ENCODE measurements at regions not wholly inside any gene's neighbourhood (a gene's known extent, or its start where the extent isn't known, plus 50 kb on each side); places are given as distances from the start of the nearest gene placed in this dataset.

- no peak for DNase-seq
Measured at GRCh38 chr17:69722518-69722917, 308.0 kb downstream of the MAP2K6 start.

GRCh38 chr17:69723316-69723715 is 308.8 kb downstream of the MAP2K6 start:
- no peak for DNase-seq

GRCh38 chr17:69723741-69724140 is 309.2 kb downstream of the MAP2K6 start:
- no peak for DNase-seq

GRCh38 chr17:69724238-69724637 is 309.7 kb downstream of the MAP2K6 start:
- DNase-seq, result no peak

GRCh38 chr17:69725146-69725545 is 310.6 kb downstream of the MAP2K6 start:
- no peak for DNase-seq

- DNase-seq, result no peak
Measured at GRCh38 chr17:69728816-69729215, 314.3 kb downstream of the MAP2K6 start.

- no peak for DNase-seq
Measured at GRCh38 chr17:69729944-69730343, 315.4 kb downstream of the MAP2K6 start.

GRCh38 chr17:69732272-69732918 is 317.9 kb downstream of the MAP2K6 start:
- DNase-seq, result no peak

- DNase-seq, result no peak
Measured at GRCh38 chr17:69733171-69734012, 318.9 kb downstream of the MAP2K6 start.

GRCh38 chr17:69734656-69735055 is 320.2 kb downstream of the MAP2K6 start:
- no peak for DNase-seq

- DNase-seq, result no peak
Measured at GRCh38 chr17:69735285-69735684, 320.8 kb downstream of the MAP2K6 start.

GRCh38 chr17:69743091-69743490 is 328.6 kb downstream of the MAP2K6 start:
- DNase-seq, result no peak

GRCh38 chr17:69744512-69745070 is 330.1 kb downstream of the MAP2K6 start:
- no peak for DNase-seq

- no peak for DNase-seq
Measured at GRCh38 chr17:69749911-69750310, 325.1 kb upstream of the KCNJ16 start.

GRCh38 chr17:69757688-69758430 is 317.2 kb upstream of the KCNJ16 start:
- no peak for DNase-seq

- no peak for DNase-seq
Measured at GRCh38 chr17:69760562-69760961, 314.5 kb upstream of the KCNJ16 start.

GRCh38 chr17:69761011-69761410 is 314.0 kb upstream of the KCNJ16 start:
- DNase-seq, result no peak

GRCh38 chr17:69761767-69762321 is 313.2 kb upstream of the KCNJ16 start:
- no peak for DNase-seq

- no peak for DNase-seq
Measured at GRCh38 chr17:69762359-69762758, 312.7 kb upstream of the KCNJ16 start.

- no peak for DNase-seq
Measured at GRCh38 chr17:69762766-69763165, 312.3 kb upstream of the KCNJ16 start.

- no peak for DNase-seq
Measured at GRCh38 chr17:69763503-69763902, 311.5 kb upstream of the KCNJ16 start.

GRCh38 chr17:69764146-69764545 is 310.9 kb upstream of the KCNJ16 start:
- no peak for DNase-seq

- DNase-seq, result no peak
Measured at GRCh38 chr17:69769050-69769449, 306.0 kb upstream of the KCNJ16 start.
